HT1080 (cell line): ENCODE measurements at regions not wholly inside any gene's neighbourhood (a gene's known extent, or its start where the extent isn't known, plus 50 kb on each side); places are given as distances from the start of the nearest gene placed in this dataset.
A peak's percentile ranks its signal among the peaks of the same experiment; 100 is the strongest.

Experiments
- DNase-seq: peaks from one replicate; pipeline ENCODE4 v3.0.0-alpha.2; 2015; ENCODE audit warnings: low read depth

DNA sequence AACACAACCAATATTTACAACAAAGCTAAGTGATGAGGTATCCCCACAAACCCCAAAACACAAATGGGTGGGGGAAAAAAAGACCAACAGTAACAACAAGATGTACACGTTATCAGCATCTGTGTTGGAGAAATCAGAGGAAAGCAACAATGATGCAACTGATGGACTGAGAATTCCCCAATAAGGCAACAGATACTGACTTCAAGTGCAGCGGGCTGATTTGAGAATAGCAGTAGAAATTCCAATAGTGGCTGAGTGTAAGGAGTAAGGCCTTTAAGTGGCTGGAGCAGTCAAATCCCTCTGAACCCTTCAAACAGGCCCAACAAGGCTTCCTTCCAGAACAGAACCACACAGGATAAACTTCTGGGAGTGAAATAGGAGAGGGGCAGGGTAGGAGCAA lies 97.6 kb downstream of the TM2D1 start:
- no peak for DNase-seq

DNA sequence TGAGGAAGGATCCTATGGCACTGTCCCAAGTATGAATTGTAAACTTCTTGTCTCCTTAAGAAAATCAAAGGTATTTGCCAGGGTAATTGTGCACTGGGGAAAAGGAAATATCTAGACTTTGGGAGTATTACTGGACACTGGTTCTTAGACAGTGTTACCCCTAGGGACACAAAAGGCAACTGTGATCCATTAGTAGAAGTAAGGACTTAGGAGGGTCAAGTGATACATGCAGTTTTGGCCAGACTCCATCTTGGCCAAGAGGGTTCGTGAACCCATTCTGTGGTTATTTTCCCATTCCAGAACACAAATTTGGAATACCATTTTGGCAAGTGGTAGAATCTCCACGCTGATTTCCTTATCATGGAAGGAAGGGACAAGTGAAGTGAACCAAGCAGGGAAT lies 98.1 kb downstream of the TM2D1 start:
- DNase-seq: no peak

DNA sequence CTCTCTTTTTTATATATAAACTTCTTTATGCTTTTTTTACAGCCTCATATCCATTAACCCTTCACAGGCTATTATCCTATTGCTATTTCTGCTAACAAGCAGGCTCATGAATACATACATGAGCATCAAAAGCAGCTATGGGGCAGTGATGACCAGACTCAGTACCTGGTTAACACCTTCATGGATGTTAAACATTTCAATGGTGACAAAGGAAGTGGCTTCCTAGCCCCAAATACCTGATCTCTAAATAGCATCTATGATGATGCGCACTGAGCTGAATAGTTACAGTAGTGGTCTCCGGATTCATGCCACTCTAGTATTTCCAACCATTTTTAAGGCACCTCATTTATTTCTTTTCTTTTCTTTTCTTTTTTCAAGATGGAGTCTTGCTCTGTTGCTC lies 101.1 kb downstream of the TM2D1 start:
- no peak for DNase-seq

DNA sequence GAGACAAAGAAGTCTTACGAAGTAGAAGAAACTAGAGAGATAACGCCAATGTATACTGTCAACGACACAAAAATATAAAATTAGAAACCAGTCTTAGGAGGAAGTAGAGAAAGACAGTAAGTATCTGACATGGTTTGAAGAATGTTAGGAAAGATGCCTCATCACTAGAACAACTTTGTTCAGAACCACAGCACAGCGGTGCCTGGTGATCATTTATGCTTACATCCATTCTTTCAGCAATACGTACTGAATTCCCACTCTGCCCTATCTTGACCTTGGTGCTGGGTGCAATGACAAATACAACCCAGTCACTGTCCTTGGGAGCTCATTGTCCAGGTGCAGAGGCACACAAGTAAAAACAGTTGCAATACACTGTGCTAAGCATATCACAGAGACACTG lies 104.4 kb downstream of the TM2D1 start:
- DNase-seq: no peak

DNA sequence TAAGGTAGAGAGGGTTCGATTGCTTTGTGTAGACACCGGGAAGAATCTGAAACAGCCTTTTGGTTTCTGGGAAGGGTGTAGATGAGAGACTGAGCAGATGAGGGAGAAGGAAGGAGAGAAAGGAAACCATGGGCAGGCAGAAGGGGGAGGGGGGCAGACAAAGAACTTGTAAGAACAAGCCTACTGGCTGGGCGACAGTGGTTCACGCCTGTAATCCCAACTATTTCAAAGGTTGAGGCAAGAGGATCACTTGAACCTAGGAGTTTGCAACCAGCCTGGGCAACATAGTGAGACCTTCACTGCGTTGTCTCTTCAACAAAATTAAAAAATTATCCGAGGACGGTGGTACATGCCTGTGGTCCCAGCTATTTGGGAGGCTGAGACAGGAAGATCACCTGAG lies 106.2 kb downstream of the TM2D1 start:
- no peak for DNase-seq

DNA sequence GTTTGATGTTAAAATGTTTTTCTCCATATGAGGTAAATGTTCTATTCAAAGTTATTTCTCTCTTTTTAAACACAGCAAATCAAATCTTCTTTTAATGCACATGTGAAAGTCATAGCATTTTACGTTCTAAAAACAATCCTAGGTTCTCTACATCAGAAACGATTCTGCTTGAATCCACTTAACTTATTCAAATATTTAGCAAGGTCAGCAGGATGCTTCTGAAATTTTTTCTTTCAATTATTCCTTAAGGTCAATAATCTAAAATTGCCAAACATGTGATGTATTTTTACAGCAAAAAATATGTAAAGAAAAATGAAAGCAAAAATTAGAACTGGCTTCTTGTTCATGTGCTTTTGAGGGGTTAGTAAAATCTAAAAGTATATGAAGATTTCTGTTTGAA lies 106.7 kb downstream of the TM2D1 start:
- DNase-seq: no peak

DNA sequence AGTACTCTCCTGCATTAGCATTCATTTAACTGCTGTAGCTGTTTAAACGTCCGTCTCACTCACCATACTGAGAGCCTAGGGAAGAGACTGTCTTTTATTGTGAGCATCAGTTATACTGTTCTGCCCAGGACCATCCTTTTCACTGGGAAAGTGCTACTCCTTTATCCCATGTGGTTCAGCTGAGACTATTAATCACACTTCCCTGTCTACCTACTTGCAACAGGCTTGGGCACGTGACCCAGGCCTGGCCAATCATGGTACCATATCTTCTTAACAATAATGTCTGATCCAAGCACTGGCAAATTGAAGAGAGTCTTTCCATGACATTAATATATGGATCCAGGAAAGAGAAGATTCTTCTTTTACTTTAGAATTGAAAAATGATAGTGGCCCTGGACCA lies 108.1 kb downstream of the TM2D1 start:
- DNase-seq: no peak

DNA sequence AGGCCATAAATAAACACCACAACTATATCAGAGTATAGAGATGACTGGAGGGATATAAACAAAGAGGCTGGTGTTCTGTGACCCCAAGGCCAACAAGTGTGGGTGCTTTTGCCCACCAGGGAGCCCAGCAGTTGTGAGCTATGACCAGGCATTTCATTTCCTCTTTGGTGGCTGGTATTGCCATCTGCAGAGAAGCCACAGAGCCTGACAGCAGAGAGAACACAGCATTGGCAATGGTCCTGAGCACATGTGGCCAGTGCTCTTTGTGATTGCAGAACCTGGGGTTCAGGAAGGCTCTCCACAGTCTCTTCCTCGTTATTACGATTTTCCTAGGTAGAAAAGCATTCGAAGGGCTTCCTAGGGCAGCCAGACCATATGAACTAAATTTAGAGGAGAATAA lies 112.3 kb downstream of the TM2D1 start:
- DNase-seq: no peak

DNA sequence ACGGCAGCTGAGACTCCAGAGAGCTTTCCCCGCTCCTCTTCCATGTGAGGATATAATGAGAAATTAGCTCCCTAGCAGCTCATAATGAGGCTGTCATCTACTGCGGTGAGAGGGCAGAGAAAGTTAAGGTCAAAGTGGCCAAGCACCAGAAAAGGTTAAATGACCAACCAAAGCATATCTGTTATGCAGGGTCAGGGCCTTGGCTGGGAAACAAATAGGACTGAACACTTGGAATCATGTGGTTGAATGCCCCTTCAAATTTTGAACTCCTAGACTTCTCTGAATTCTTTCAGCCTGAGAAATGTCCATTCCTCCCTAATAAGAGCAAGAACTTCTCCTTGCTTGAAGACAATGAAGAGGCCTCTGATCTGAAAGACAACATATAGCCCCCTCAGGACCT lies 115.9 kb downstream of the TM2D1 start:
- no peak for DNase-seq

DNA sequence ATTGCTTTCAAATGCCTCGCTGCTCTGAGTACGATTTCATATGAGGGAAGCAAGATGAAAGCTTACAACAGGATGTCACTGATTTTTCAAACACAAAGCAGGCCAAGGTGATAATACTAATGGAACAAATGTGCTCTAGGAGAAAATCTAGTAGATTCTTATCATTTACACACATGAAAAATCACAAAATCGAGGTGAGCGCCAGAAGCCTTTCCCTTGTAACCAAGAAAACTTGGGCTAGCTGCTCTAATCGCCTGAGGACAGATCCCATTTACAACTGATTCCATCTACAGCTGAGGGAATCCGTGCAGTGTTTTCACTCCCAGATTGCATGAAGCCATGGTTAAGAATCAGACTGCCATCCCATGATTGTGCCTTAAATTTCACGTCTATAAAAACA lies 117.5 kb downstream of the TM2D1 start:
- no peak for DNase-seq

DNA sequence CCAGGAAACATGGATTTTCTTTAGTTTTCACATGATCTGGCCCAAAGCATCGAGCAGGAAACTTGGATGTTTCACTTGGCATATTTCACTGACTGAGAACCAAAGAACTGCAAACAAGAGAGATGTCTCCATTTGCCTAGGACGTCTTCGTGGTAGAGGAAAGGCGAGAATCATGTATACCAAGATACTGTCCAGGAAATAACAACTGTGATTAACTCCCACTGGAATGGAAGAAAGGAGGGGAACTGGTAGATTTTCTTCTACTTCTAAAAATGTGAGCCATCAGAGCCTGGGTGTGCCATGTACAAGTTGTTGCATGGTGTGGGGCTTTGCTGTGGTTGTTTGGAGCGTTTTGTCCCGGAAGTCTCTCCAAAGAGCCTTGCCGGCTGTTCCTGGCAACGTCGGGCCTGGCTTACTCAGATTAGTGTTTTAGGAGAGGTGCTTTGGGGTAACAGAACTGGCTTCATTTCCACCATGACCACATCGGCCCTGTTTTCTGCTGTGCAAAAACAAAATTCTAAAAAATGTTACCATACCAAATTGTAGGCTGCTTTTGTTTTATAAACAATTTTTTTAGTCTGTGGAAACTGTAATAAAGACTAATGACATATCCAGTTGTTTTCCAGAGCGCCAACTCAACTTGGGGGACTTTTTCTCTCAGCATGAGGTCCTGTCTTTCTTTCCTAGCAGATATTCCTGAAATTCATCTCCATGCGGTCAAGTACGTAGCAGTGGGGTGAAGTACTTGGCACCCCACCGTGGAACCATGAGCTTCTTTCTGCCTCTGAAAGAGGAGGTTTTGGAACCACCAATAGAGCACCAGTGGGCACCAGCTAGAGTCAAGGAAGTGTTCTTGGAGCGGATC lies 118.3 kb downstream of the TM2D1 start:
- DNase-seq: peak; percentile 12

DNA sequence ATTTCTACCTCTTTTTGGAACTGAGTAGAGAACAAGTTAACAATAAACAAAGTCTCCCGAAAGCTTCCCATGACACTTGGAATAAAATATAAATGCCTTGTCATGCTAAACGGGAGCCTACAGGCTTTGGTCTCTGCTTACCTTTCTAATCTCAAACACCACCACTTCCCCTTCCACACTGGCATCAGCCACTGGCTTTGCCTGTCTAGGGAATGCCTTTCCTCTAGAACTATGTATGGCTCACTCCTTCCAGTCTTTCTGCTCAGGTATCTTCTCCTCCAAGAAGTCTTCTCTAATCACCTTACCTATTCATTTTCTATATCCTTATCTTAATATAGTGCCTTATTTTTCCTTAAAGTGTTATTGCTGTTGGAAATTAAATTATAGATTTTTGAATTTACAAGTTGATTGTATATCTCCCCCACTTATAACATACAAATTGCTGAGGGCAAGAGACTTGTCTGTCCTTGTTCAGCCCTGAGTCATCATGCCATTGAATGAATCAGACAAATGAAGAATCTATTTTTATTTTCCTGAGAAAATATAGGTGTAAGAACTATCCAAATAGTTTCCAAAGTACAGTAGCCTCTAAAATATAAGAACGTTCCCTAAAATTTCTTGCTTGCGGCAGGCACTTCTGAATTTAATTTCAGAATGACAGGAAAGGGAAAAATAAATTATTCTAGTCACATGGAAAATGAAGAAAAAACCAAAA lies 119.2 kb downstream of the TM2D1 start:
- DNase-seq: peak; percentile 27

DNA sequence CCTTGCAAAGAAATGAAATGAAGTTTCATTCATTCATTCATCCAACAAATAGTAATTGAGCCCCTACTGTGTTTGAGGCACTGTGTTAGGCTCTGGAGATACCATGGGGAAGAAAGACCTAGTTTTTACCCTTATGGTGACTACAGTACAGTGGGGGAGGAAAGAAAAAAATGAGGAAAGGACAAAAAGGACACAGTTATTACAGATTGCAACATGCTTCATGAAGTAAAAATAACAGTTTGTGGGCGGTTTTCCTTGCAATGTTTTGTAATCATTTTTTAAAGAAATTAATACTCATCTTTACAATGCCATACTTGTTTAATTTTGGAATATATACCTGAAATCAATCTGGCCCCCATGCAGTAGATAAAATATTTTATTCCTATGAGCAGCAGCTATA lies 120.3 kb downstream of the TM2D1 start:
- no peak for DNase-seq

DNA sequence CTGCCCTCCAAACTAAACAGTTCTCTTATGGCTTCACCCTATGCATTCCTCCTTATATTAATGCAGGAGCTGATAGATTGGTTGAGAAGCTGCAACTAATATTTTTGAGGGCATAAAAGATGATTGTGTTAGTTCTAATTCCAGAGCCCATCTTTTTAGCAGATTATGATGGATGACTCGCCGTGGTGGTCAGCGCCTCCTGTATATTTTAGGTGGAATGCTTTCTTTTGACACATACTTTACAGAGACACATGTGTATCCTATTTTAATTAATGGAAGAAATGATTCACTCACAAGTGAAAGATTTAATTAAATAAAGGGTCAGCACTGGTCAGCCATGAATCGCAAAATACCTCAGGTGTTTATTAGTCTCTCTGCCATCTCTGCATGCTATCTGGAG lies 120.7 kb downstream of the TM2D1 start:
- no peak for DNase-seq

DNA sequence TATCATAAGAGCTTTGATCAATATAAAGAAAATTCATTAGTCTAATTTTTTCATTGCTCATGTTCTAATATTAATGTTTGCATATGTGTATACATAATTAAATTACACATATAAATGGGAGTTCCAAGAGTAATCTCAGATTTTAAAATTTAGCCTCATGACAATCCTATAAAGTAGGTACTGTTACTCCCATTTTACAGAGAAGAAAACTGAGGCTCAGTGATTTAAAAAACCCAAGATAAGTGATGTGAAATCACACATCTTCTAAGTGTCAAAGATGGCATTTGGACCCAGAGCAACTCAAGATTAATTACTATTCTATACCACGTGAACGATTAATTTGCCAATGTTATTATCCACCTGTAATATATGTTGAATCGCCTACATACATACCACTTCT lies 122.3 kb downstream of the TM2D1 start:
- DNase-seq: no peak

DNA sequence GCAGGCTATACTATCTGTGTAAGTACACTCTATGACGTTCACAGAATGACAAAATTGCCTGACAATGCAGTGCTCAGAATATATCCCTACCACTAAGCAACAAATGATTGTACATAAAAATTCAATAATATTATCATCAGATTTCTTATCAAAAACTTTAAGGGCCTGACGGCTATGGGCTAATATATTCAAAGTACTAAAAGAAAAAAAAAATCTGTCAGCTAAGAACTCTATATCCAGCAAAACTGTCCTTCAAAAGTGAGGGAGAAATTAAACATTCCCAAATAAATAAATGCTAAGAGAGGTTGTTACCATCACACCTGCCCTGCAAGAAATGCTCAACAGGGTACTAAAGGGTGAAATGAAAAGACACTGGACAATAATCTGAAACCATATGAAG lies 127.3 kb downstream of the TM2D1 start:
- DNase-seq: no peak

DNA sequence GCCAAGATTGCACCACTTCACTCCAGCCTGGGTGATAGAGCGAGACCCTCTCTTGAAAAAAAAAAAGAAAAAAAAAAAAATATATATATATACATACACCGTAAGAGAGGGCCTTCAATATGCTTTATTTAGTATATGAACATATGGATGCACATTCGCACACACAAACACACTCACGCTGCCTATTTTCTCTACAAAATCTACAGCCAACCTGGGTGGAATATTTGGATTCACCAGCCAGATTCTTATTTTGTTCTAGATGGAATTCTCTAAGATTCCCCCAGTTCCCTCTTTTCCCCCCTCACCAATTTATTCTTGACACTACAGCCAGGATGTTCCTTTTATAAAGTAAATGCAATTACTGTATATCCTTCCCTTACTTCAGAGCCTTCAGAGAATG lies 131.6 kb downstream of the TM2D1 start:
- DNase-seq: no peak

DNA sequence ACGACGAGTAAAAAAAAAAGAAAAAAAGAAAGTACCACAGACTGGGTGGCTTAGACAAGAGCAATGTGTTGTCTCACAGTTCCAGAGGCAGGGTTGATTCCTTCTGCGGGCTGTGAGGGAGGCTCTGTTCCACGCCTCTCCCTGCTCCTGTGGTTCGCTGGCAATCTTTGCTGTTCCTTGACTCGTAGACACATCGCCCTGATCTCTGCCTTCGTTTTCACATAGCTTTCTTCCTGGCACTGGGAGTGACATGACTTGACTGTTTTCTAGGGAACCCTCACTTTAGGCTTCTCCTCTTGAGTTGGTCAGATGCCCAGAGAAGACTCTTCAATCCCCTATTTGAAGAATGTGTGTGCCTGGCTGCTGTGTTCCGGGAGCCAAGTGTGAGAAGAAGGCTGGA lies 133.6 kb downstream of the TM2D1 start:
- no peak for DNase-seq

DNA sequence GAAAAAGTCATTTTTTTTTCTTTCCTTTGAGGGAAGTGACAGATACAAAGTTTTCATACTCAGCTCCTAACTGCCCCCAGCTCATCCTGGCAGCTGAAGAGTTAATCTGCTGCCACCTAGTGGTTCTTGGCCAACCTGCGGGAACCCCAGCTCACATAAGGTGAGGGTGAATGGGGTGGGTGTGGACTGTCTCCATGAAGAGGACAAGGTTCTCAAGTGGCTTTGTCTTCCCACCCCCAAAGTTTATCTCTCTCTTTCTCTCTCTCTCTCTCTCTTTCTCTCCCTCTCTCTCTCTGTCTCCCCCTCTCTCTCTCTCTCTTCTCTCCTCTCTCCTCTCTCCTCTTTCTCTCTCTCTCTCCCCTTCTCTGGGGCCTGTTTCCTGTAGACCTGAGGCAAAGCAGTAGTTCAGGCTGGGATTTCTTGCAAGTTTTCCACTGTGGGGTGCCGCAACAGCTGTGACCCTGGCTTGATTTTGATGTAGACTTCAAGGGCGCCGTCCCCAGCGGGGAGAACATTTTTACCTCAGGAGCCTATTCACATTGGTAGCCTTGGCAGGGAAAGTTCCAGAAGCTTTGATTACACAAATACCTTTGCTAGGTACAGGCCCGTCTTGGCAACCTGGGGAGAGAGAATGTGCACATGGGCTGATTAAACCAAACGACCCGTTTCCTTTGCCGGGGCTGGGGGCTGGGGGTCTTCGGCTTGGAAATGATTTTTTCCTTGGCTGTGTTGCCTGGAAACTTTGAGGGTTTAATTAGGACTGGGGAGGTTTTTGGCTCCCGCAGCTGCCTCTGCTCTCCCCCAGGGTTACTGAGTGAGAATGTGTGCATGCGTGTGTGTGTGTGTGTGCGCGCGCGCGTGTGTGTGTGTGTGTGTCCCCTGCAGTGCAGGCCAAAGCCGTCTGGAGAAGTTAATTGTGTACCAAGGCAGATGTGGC lies 135.9 kb downstream of the TM2D1 start:
- peak; percentile 59 for DNase-seq

DNA sequence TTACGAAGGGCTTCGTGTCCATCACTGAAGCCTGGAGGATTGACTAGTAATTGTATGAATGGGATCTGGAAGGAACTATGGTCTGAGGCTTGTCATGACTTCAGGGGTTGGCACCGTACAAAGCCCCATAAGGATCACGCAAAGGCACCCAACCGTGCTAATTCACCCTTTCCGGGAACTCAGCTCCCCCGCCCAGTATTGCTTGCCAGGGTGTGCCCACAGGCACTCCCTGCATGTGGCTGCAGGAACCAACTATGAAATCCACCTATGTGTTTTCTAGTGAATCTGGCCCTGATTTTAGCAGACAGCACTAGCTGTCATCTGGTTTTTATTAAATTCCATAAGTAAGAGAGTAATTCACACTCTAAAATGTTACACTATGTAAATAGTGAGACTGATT lies 139.2 kb downstream of the TM2D1 start:
- no peak for DNase-seq

DNA sequence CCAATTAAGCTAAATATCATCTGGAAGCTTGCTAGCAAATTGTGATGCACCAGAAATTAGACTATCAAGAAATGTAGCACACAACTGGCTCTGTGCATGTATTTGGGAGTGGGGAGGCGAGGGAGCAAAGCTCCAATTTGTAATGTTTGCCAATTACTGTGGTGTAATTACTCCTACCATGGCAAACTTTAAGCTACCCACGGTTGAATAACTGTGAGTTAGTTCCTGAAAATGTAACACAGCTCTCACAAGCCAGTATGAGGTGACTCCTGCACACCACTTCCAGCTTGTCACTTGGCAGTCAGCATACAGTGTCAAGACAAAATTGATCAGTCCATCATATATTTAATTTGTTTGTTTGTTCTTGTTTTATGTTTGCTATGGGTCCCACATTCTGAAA lies 141.2 kb downstream of the TM2D1 start:
- no peak for DNase-seq

DNA sequence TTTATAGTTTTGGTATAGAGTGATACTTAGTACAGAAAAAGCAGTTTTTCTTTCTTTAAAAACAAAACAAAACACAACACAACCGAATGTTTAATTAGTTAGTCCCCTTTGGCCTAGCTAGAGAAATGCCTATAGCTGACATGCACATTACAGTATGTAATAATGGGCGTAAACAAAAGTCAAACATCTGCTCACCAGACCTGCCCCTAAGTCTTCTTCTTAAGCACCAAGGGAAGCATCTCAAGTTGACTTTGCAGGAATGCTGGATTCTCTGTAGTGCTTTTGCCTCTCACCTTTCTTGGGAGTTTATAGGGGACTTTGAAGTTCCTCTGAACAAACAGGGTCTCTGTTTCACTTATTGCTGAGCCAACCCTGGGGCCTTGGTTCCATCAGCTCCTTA lies 143.7 kb downstream of the TM2D1 start:
- DNase-seq: no peak
